ENCODE measurements at regions not wholly inside any gene's neighbourhood (a gene's known extent, or its start where the extent isn't known, plus 50 kb on each side); places are given as distances from the start of the nearest gene placed in this dataset.

GRCh38 chr4:74675673-74676279 is 118.5 kb downstream of the BTC start:
- TF ChIP-seq CSDC2 (CRISPR knock-in tag; IDR thresholded peaks at IDR 0.05) (no peak), ARNTL (CRISPR knock-in tag; IDR thresholded peaks at IDR 0.05; ENCODE audit: borderline replicate concordance, low read depth) (no peak)
- TF ChIP-seq, protein P1, sequence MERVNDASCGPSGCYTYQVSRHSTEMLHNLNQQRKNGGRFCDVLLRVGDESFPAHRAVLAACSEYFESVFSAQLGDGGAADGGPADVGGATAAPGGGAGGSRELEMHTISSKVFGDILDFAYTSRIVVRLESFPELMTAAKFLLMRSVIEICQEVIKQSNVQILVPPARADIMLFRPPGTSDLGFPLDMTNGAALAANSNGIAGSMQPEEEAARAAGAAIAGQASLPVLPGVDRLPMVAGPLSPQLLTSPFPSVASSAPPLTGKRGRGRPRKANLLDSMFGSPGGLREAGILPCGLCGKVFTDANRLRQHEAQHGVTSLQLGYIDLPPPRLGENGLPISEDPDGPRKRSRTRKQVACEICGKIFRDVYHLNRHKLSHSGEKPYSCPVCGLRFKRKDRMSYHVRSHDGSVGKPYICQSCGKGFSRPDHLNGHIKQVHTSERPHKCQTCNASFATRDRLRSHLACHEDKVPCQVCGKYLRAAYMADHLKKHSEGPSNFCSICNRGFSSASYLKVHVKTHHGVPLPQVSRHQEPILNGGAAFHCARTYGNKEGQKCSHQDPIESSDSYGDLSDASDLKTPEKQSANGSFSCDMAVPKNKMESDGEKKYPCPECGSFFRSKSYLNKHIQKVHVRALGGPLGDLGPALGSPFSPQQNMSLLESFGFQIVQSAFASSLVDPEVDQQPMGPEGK (CRISPR knock-in tag; IDR thresholded peaks at IDR 0.05; ENCODE audit: borderline replicate concordance): no peak

Data from SK-N-SH treated with all-trans-retinoic acid at 6 μM for 48 hours (cell line).